GM06990 (cell line): ENCODE measurements at regions not wholly inside any gene's neighbourhood (a gene's known extent, or its start where the extent isn't known, plus 50 kb on each side); places are given as distances from the start of the nearest gene placed in this dataset.
"Not testable (repeated sequence)": the region's sequence is repeated elsewhere in the genome, so short reads cannot be mapped to it uniquely, and the experiment has no call there.

Experiments
- DNase-seq: peaks from one replicate; pipeline ENCODE4 v3.0.0-alpha.2; 2011; ENCODE audit not compliant: insufficient read length; ENCODE audit errors: extremely low read depth
- H3K27me3 ChIP-seq: replicated peaks from 2 replicates; pipeline ENCODE4 v1.6.0; 2011; ENCODE audit warnings: low read length; ENCODE audit not compliant: control insufficient read depth, insufficient read depth
- H3K36me3 ChIP-seq: 2 replicates; pipeline ENCODE4 v1.5.1; 2011; ENCODE audit warnings: low read length; ENCODE audit not compliant: control insufficient read depth, insufficient read depth
- H3K4me3 ChIP-seq: replicated peaks from 2 replicates; pipeline ENCODE4 v1.5.1; 2011; ENCODE audit warnings: low read depth, mild to moderate bottlenecking, control low read depth, low read length
- CTCF ChIP-seq: IDR thresholded peaks from 2 replicates; pipeline ENCODE4 v1.5.1; 2011; ENCODE audit warnings: low read length, control low read depth, mild to moderate bottlenecking, inconsistent platforms; ENCODE audit not compliant: insufficient read depth, poor library complexity, severe bottlenecking

GRCh38 chr4:134944115-134944514 is 742.5 kb upstream of the PABPC4L start:
- TF ChIP-seq CTCF, result no peak
- H3K27me3 ChIP-seq, result no peaks in the 10 kb centered on the region
- DNase-seq, result no peak
- no peaks in the 10 kb centered on the region for H3K36me3 ChIP-seq
- no peak overlapping the region for H3K4me3 ChIP-seq

- Histone ChIP-seq H3K36me3 (no peaks in the 10 kb centered on the region), H3K4me3 (no peak overlapping the region), H3K27me3 (no peaks in the 10 kb centered on the region)
- DNase-seq, result no peak
- TF ChIP-seq CTCF, result no peak
These were observed 734.4 kb upstream of the PABPC4L start for GRCh38 chr4:134936014-134936413.

- H3K36me3 ChIP-seq, result no peaks in the 10 kb centered on the region
- DNase-seq, result no peak
- no peaks in the 10 kb centered on the region for H3K27me3 ChIP-seq
- no peak overlapping the region for H3K4me3 ChIP-seq
- TF ChIP-seq CTCF, result no peak
These were observed 733.7 kb upstream of the PABPC4L start for GRCh38 chr4:134935320-134935719.

- DNase-seq, result no peak
- Histone ChIP-seq H3K27me3 (no peaks in the 10 kb centered on the region), H3K4me3 (no peak overlapping the region), H3K36me3 (no peaks in the 10 kb centered on the region)
- no peak for TF ChIP-seq CTCF
These were observed 732.6 kb upstream of the PABPC4L start for GRCh38 chr4:134934036-134934808.

- Histone ChIP-seq H3K4me3 (no peak overlapping the region), H3K36me3 (no peaks in the 10 kb centered on the region), H3K27me3 (no peaks in the 10 kb centered on the region)
- TF ChIP-seq CTCF, result no peak
- DNase-seq, result no peak
These were observed 713.8 kb upstream of the PABPC4L start for GRCh38 chr4:134915355-134915754.

- H3K4me3 ChIP-seq, H3K36me3 ChIP-seq, H3K27me3 ChIP-seq, DNase-seq: not testable (repeated sequence)
These were observed 712.7 kb upstream of the PABPC4L start for GRCh38 chr4:134914250-134914649.
